Panc1 (cell line): ENCODE measurements at regions not wholly inside any gene's neighbourhood (a gene's known extent, or its start where the extent isn't known, plus 50 kb on each side); places are given as distances from the start of the nearest gene placed in this dataset.

Experiments used
- ATAC-seq: fragments of 200-7000 bp; cut with Tn5 transposase; 2 replicates; pipeline ENCODE4 v1.9.1; 2020; ENCODE audit warnings: mild to moderate bottlenecking, moderate library complexity
- BruUV-seq: library from RNA; stranded (reverse); fragments of 400-500 nt; replicated peaks from 2 replicates; lab custom pipeline; 2021; lab: Mats Ljungman, UMichigan
- CTCF ChIA-PET: fragments of 300-600 bp; sonication (Branson Sonifier 250); formaldehyde crosslinking; loops from one replicate; lab custom pipeline; 2022; ENCODE audit warnings: antibody characterized with exemption; lab: Charles Lee
- POLR2A ChIA-PET: fragments of 300-600 bp; sonication (Branson Sonifier 250); formaldehyde crosslinking; loops from one replicate; lab custom pipeline; 2022; ENCODE audit warnings: antibody characterized with exemption; lab: Charles Lee
- DNase-seq: peaks from one replicate; pipeline ENCODE4 v3.0.0-alpha.2; 2010; ENCODE audit warnings: low read depth, low spot score
- H3K27ac ChIP-seq: 2 replicates; pipeline ENCODE4 v1.5.1; 2011; ENCODE audit warnings: mild to moderate bottlenecking, low read length, inconsistent platforms
- H3K27me3 ChIP-seq: fragments of 200-500 bp; sonication (Bioruptor generic); 2 replicates; pipeline ENCODE4 v1.6.0; 2014; ENCODE audit warnings: low read length, inconsistent platforms; ENCODE audit not compliant: control insufficient read depth, insufficient read depth
- H3K36me3 ChIP-seq: fragments of 200-500 bp; sonication (Bioruptor generic); 2 replicates; pipeline ENCODE4 v1.5.1; 2014; ENCODE audit warnings: inconsistent platforms, mild to moderate bottlenecking, low read length, moderate library complexity; ENCODE audit not compliant: control insufficient read depth, insufficient read depth
- H3K4me1 ChIP-seq: 2 replicates; pipeline ENCODE4 v1.5.1; 2011; ENCODE audit warnings: inconsistent platforms, mild to moderate bottlenecking, low read length, moderate library complexity; ENCODE audit not compliant: control insufficient read depth, insufficient read depth
- H3K4me3 ChIP-seq, 2 experiments: 2 replicates each; pipeline ENCODE4 v1.5.1; 2011 to 2012; ENCODE audit warnings: low read depth in 2 of 2, low read length in 2 of 2, mild to moderate bottlenecking in 2 of 2, inconsistent platforms in 1 of 2, moderate library complexity in 1 of 2
- H3K9me3 ChIP-seq: fragments of 200-500 bp; sonication (Bioruptor generic); 2 replicates; pipeline ENCODE4 v1.5.1; 2014; ENCODE audit warnings: low read depth, mild to moderate bottlenecking, inconsistent platforms, low read length, moderate library complexity; ENCODE audit not compliant: control insufficient read depth, insufficient read depth
- POLR2AphosphoS5 ChIP-seq: IDR thresholded peaks from 2 replicates; pipeline ENCODE4 v1.6.1; 2012; ENCODE audit warnings: mild to moderate bottlenecking, low read depth, low read length, moderate library complexity
- SIN3A ChIP-seq: IDR thresholded peaks from 2 replicates; pipeline ENCODE4 v1.6.1; 2012; ENCODE audit warnings: low read depth, mild to moderate bottlenecking, low read length, moderate library complexity, borderline replicate concordance; ENCODE audit not compliant: insufficient read depth
- TCF7L2 ChIP-seq: IDR thresholded peaks from 2 replicates; pipeline ENCODE4 v1.6.1; 2011; ENCODE audit warnings: mild to moderate bottlenecking, low read depth, low read length, inconsistent platforms
- in situ Hi-C: cut with HindIII; loops from 2 replicates; pipeline ENCODE4 v1.10.0; 2016; ENCODE audit warnings: low sequenced_read_pairs, low pct_unique_long_range_greater_than_20kb
- intact Hi-C: fragments of 100-400 bp; cut with micrococcal nuclease; formaldehyde crosslinking; loops from one replicate; pipeline ENCODE4 v1.10.0; 2022; ENCODE audit not compliant: unreplicated experiment
- TF ChIP-seq, protein P1 (sequence below): fragments of 450-650 bp; IDR thresholded peaks from 2 replicates; pipeline ENCODE4 v1.5.1; 2017; ENCODE audit warnings: mild to moderate bottlenecking
- TF ChIP-seq, protein P2 (sequence below), 2 experiments: IDR thresholded peaks; 2 replicates each; pipeline ENCODE4 v1.6.1; 2011 to 2012; ENCODE audit warnings: low read depth in 2 of 2, control low read depth in 1 of 2, low read length in 1 of 2, mild to moderate bottlenecking in 1 of 2, moderate library complexity in 1 of 2; ENCODE audit not compliant: insufficient read depth in 1 of 2

GRCh38 chr12:22115711-22116110 is 69.7 kb downstream of the CMAS start:
- H3K4me3 ChIP-seq, result no peak overlapping the region
- no peaks in the 10 kb centered on the region for H3K27me3 ChIP-seq
- H3K9me3 ChIP-seq, result no peaks in the 10 kb centered on the region
- no TSS peak for BruUV-seq
- H3K4me1 ChIP-seq, result no peaks in the 10 kb centered on the region
- no peaks in the 10 kb centered on the region for H3K36me3 ChIP-seq
- DNase-seq (no peak), ATAC-seq (no peak)
- in situ Hi-C loops, result no loop called here
- CTCF ChIA-PET, result no interaction called here
- TF ChIP-seq POLR2AphosphoS5, result no peak
- TF ChIP-seq TCF7L2, result no peak
- TF ChIP-seq, protein P1, sequence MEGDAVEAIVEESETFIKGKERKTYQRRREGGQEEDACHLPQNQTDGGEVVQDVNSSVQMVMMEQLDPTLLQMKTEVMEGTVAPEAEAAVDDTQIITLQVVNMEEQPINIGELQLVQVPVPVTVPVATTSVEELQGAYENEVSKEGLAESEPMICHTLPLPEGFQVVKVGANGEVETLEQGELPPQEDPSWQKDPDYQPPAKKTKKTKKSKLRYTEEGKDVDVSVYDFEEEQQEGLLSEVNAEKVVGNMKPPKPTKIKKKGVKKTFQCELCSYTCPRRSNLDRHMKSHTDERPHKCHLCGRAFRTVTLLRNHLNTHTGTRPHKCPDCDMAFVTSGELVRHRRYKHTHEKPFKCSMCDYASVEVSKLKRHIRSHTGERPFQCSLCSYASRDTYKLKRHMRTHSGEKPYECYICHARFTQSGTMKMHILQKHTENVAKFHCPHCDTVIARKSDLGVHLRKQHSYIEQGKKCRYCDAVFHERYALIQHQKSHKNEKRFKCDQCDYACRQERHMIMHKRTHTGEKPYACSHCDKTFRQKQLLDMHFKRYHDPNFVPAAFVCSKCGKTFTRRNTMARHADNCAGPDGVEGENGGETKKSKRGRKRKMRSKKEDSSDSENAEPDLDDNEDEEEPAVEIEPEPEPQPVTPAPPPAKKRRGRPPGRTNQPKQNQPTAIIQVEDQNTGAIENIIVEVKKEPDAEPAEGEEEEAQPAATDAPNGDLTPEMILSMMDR, result no peak
- TF ChIP-seq, protein P2, sequence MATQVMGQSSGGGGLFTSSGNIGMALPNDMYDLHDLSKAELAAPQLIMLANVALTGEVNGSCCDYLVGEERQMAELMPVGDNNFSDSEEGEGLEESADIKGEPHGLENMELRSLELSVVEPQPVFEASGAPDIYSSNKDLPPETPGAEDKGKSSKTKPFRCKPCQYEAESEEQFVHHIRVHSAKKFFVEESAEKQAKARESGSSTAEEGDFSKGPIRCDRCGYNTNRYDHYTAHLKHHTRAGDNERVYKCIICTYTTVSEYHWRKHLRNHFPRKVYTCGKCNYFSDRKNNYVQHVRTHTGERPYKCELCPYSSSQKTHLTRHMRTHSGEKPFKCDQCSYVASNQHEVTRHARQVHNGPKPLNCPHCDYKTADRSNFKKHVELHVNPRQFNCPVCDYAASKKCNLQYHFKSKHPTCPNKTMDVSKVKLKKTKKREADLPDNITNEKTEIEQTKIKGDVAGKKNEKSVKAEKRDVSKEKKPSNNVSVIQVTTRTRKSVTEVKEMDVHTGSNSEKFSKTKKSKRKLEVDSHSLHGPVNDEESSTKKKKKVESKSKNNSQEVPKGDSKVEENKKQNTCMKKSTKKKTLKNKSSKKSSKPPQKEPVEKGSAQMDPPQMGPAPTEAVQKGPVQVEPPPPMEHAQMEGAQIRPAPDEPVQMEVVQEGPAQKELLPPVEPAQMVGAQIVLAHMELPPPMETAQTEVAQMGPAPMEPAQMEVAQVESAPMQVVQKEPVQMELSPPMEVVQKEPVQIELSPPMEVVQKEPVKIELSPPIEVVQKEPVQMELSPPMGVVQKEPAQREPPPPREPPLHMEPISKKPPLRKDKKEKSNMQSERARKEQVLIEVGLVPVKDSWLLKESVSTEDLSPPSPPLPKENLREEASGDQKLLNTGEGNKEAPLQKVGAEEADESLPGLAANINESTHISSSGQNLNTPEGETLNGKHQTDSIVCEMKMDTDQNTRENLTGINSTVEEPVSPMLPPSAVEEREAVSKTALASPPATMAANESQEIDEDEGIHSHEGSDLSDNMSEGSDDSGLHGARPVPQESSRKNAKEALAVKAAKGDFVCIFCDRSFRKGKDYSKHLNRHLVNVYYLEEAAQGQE (IDR thresholded peaks at IDR 0.05; ENCODE audit: insufficient read depth in 1 of 2, low read depth in 2 of 2, low read length in 1 of 2), result no peak
- TF ChIP-seq SIN3A, result no peak
- POLR2A ChIA-PET, result no interaction called here
- no peak overlapping the region for H3K27ac ChIP-seq
- intact Hi-C loops, result no loop called here

- intact Hi-C loops, result no loop called here
- in situ Hi-C loops, result no loop called here
- TF ChIP-seq, protein P2 (IDR thresholded peaks at IDR 0.05; ENCODE audit: insufficient read depth in 1 of 2, low read depth in 2 of 2, low read length in 1 of 2), result no peak
- TF ChIP-seq POLR2AphosphoS5 (no peak), SIN3A (no peak), TCF7L2 (no peak)
- TF ChIP-seq, protein P1, result no peak
- Histone ChIP-seq H3K27ac (no peak overlapping the region), H3K4me1 (no peaks in the 10 kb centered on the region), H3K27me3 (no peaks in the 10 kb centered on the region), H3K36me3 (no peaks in the 10 kb centered on the region), H3K9me3 (no peaks in the 10 kb centered on the region), H3K4me3 (no peak overlapping the region)
- DNase-seq, result no peak
- ChIA-PET POLR2A (no interaction called here), CTCF (no interaction called here)
- ATAC-seq, result no peak
- BruUV-seq, result no TSS peak
Observed at GRCh38 chr12:22116376-22116775, 70.4 kb downstream of the CMAS start.
